SK-N-SH (cell line): ENCODE measurements at regions not wholly inside any gene's neighbourhood (a gene's known extent, or its start where the extent isn't known, plus 50 kb on each side); places are given as distances from the start of the nearest gene placed in this dataset.

Experiments
- CTCF ChIA-PET: fragments of 300-600, 350-600 bp; formaldehyde crosslinking; extraction: SDS; loops from one replicate; lab custom pipeline; 2021; lab: Yijun Ruan, JAX
- POLR2A ChIA-PET: fragments of 350-600 bp; sonication (Branson Sonifier 250); formaldehyde crosslinking; extraction: SDS; loops from one replicate; lab custom pipeline; 2020; ENCODE audit warnings: antibody characterized with exemption, inconsistent platforms; lab: Yijun Ruan, JAX
- DNase-seq: peaks from one replicate; pipeline ENCODE4 v3.0.0; 2012
- H2AFZ ChIP-seq: fragments of 200-600 bp; sonication (generic); 2 replicates; pipeline ENCODE4 v1.8.1; 2016; ENCODE audit warnings: antibody characterized with exemption, mild to moderate bottlenecking, low read depth
- H3F3A ChIP-seq: fragments of 200-600 bp; sonication (generic); replicated peaks from 2 replicates; pipeline ENCODE3; 2016; ENCODE audit warnings: antibody characterized with exemption, mild to moderate bottlenecking; ENCODE audit not compliant: insufficient read depth
- H3K27ac ChIP-seq, 2 experiments: fragments of 200-500 bp in 1 of 2; fragments of 200-600 bp in 1 of 2; sonication (Bioruptor generic) in 1 of 2; sonication (generic), shearing (Covaris generic) in 1 of 2; 2 replicates each; pipeline versions ENCODE4 v1.5.1 to v1.6.1; 2014 to 2016; ENCODE audit warnings: low read depth in 2 of 2, inconsistent platforms in 1 of 2, low read length in 1 of 2, mild to moderate bottlenecking in 1 of 2, mixed read lengths in 1 of 2
- H3K27me3 ChIP-seq: fragments of 200-600 bp; sonication (generic), shearing (Covaris generic); 2 replicates; pipeline ENCODE4 v1.6.1; 2016; ENCODE audit warnings: mixed run types; ENCODE audit not compliant: insufficient read depth
- H3K36me3 ChIP-seq, 2 experiments: fragments of 200-500 bp in 1 of 2; fragments of 200-600 bp in 1 of 2; sonication (Bioruptor generic) in 1 of 2; sonication (generic) in 1 of 2; replicated peaks in 1 of 2; 2 replicates each; pipeline versions ENCODE3 to v1.5.1; 2014 to 2016; ENCODE audit warnings: low read length in 1 of 2, mild to moderate bottlenecking in 1 of 2; ENCODE audit not compliant: insufficient read depth in 2 of 2, control insufficient read depth in 1 of 2
- H3K4me1 ChIP-seq, 2 experiments: fragments of 200-500 bp in 1 of 2; fragments of 200-600 bp in 1 of 2; sonication (Bioruptor generic) in 1 of 2; sonication (generic), shearing (Covaris generic) in 1 of 2; 2 replicates each; pipeline versions ENCODE4 v1.5.1 to v1.6.1; 2014 to 2016; ENCODE audit warnings: low read depth in 1 of 2, low read length in 1 of 2, mixed run types in 1 of 2; ENCODE audit not compliant: insufficient read depth in 2 of 2, control insufficient read depth in 1 of 2
- H3K4me2 ChIP-seq: fragments of 200-600 bp; sonication (generic), shearing (Covaris generic); 2 replicates; pipeline ENCODE4 v1.6.1; 2017; ENCODE audit warnings: mixed run types
- H3K4me3 ChIP-seq, 2 experiments: fragments of 200-500 bp in 1 of 2; fragments of 200-600 bp in 1 of 2; sonication (Bioruptor generic) in 1 of 2; sonication (generic), shearing (Covaris generic) in 1 of 2; 2 replicates each; pipeline versions ENCODE4 v1.5.1 to v1.8.1; 2014 to 2016; ENCODE audit warnings: low read depth in 2 of 2, inconsistent platforms in 1 of 2, low read length in 1 of 2, mild to moderate bottlenecking in 1 of 2, mixed read lengths in 1 of 2, moderate library complexity in 1 of 2
- H3K79me2 ChIP-seq: fragments of 200-600 bp; sonication (generic); 2 replicates; pipeline ENCODE4 v1.8.1; 2017; ENCODE audit warnings: mild to moderate bottlenecking; ENCODE audit not compliant: insufficient read depth
- H3K9ac ChIP-seq: fragments of 200-600 bp; sonication (generic); 2 replicates; pipeline ENCODE4 v1.6.1; 2017; ENCODE audit warnings: mixed run types
- H3K9me2 ChIP-seq: fragments of 200-600 bp; sonication (generic); 2 replicates; pipeline ENCODE4 v1.6.1; 2017; ENCODE audit warnings: mixed run types
- H3K9me3 ChIP-seq: fragments of 200-600 bp; sonication (generic); 2 replicates; pipeline ENCODE4 v1.6.1; 2017; ENCODE audit warnings: mixed run types, mild to moderate bottlenecking, moderate library complexity
- H4K20me1 ChIP-seq: fragments of 200-600 bp; sonication (generic); 2 replicates; pipeline ENCODE4 v1.6.1; 2017; ENCODE audit warnings: mild to moderate bottlenecking, mixed run types; ENCODE audit not compliant: insufficient read depth
- CHD2 ChIP-seq: fragments of 150-350 bp; IDR thresholded peaks from 2 replicates; pipeline ENCODE4 v1.6.1; 2018; ENCODE audit warnings: low read length; ENCODE audit not compliant: partially characterized antibody
- CTCF ChIP-seq: fragments of 200-600 bp; sonication (generic); IDR thresholded peaks from 2 replicates; pipeline ENCODE4 v1.6.1; 2017; ENCODE audit warnings: antibody characterized with exemption, mild to moderate bottlenecking, moderate library complexity
- EP300 ChIP-seq, 2 experiments: IDR thresholded peaks; 2 replicates each; pipeline versions ENCODE4 v1.4.0 to v1.6.1; 2012; ENCODE audit warnings: borderline replicate concordance in 1 of 2, low read depth in 1 of 2, low read length in 1 of 2
- EZH2phosphoT487 ChIP-seq: fragments of 200-600 bp; sonication (generic); IDR thresholded peaks from 2 replicates; pipeline ENCODE4 v1.6.1; 2017; ENCODE audit warnings: low read depth, mixed run types, mild to moderate bottlenecking, antibody characterized with exemption, moderate library complexity, borderline replicate concordance
- FOSL2 ChIP-seq: IDR thresholded peaks from 2 replicates; pipeline ENCODE4 v1.4.0; 2012; ENCODE audit warnings: low read depth, mild to moderate bottlenecking, moderate library complexity, borderline replicate concordance
- FOXJ3 ChIP-seq: sonication (generic); formaldehyde crosslinking; IDR thresholded peaks from 2 replicates; pipeline ENCODE4 v1.5.1; 2020; ENCODE audit warnings: mild to moderate bottlenecking, missing genetic modification reagents
- GABPA ChIP-seq: IDR thresholded peaks from 2 replicates; pipeline ENCODE4 v1.4.0; 2012; ENCODE audit warnings: low read depth, mild to moderate bottlenecking
- GATA2 ChIP-seq: sonication (generic); formaldehyde crosslinking; IDR thresholded peaks from 2 replicates; pipeline ENCODE4 v1.5.0; 2020; ENCODE audit warnings: mild to moderate bottlenecking, missing genetic modification reagents
- JUND ChIP-seq: IDR thresholded peaks from 2 replicates; pipeline ENCODE4 v1.4.0; 2012
- MAX ChIP-seq: IDR thresholded peaks from 2 replicates; pipeline ENCODE4 v1.4.0; 2012; ENCODE audit warnings: low read depth
- MEF2A ChIP-seq: IDR thresholded peaks from 2 replicates; pipeline ENCODE4 v1.4.0; 2012; ENCODE audit warnings: low read depth, borderline replicate concordance
- MXI1 ChIP-seq: IDR thresholded peaks from 2 replicates; pipeline ENCODE4 v1.6.1; 2012; ENCODE audit warnings: mild to moderate bottlenecking, low read depth, low read length, improper control_type of control experiment
- NFIC ChIP-seq: IDR thresholded peaks from 2 replicates; pipeline ENCODE4 v1.4.0; 2012; ENCODE audit warnings: borderline replicate concordance
- NRF1 ChIP-seq: IDR thresholded peaks from 2 replicates; pipeline ENCODE4 v1.6.1; 2012; ENCODE audit warnings: low read depth, mild to moderate bottlenecking, low read length
- POLR2AphosphoS5 ChIP-seq: IDR thresholded peaks from 2 replicates; pipeline ENCODE4 v1.6.1; 2012; ENCODE audit warnings: low read depth, low read length
- RAD21 ChIP-seq: IDR thresholded peaks from 2 replicates; pipeline ENCODE4 v1.6.1; 2012; ENCODE audit warnings: mild to moderate bottlenecking, low read length
- SIN3A ChIP-seq: IDR thresholded peaks from 2 replicates; pipeline ENCODE4 v1.6.1; 2012; ENCODE audit warnings: low read depth, mild to moderate bottlenecking, low read length, moderate library complexity, borderline replicate concordance
- SMC3 ChIP-seq: IDR thresholded peaks from 2 replicates; pipeline ENCODE4 v1.6.1; 2012; ENCODE audit warnings: low read depth, low read length, improper control_type of control experiment
- TEAD4 ChIP-seq: IDR thresholded peaks from 2 replicates; pipeline ENCODE4 v1.4.0; 2012; ENCODE audit warnings: mild to moderate bottlenecking, borderline replicate concordance; ENCODE audit not compliant: insufficient read depth
- USF2 ChIP-seq: fragments of 150-350 bp; IDR thresholded peaks from 2 replicates; pipeline ENCODE4 v1.6.1; 2017; ENCODE audit warnings: antibody characterized with exemption, low read length, low read depth, borderline replicate concordance
- WGBS: methylation state at CpG from one replicate; pipeline ENCODE4 v1.1.6; 2017; ENCODE audit warnings: low lambda C conversion rate; 5-methylcytosine and 5-hydroxymethylcytosine counted together

- ChIA-PET POLR2A (interaction anchor here (0.7 kb wide), 1 partner anchor 250 kb away, joined by 3 read pairs; no protein-coding TSS in a partner anchor), CTCF (no interaction called here)
- Histone ChIP-seq H3K36me3 (no peaks in the 10 kb centered on the region), H3K27me3 (peaks cover 10% of the 10 kb centered on the region), H3K4me2 (no peak overlapping the region), H3F3A (no peaks in the 10 kb centered on the region), H3K9me3 (no peaks in the 10 kb centered on the region), H3K9ac (no peak overlapping the region), H2AFZ (no peak overlapping the region), H3K27ac (no peak overlapping the region), H3K4me3 (no peak overlapping the region), H3K9me2 (no peaks in the 10 kb centered on the region), H3K79me2 (no peaks in the 10 kb centered on the region), H4K20me1 (no peaks in the 10 kb centered on the region), H3K4me1 (no peaks in the 10 kb centered on the region)
- no peak for DNase-seq
- TF ChIP-seq JUND (no peak), CTCF (no peak), GATA2 (CRISPR knock-in tag) (no peak), FOSL2 (no peak), MAX (no peak), RAD21 (no peak), SMC3 (no peak), POLR2AphosphoS5 (no peak), NFIC (no peak), FOXJ3 (CRISPR knock-in tag) (no peak)
- 18% methylated on average over 11 of the region's 11 CpGs for WGBS
These were observed 145.8 kb upstream of the SALL3 start for GRCh38 chr18:78833833-78834232.

GRCh38 chr18:78836838-78837237 is 142.8 kb upstream of the SALL3 start:
- Histone ChIP-seq H3K4me1 (no peaks in the 10 kb centered on the region), H4K20me1 (no peaks in the 10 kb centered on the region), H3K9me3 (no peaks in the 10 kb centered on the region), H3K79me2 (no peaks in the 10 kb centered on the region), H3K9ac (no peak overlapping the region), H3K4me3 (no peak overlapping the region), H2AFZ (no peak overlapping the region), H3K27ac (no peak overlapping the region), H3K9me2 (no peaks in the 10 kb centered on the region), H3F3A (no peaks in the 10 kb centered on the region), H3K36me3 (no peaks in the 10 kb centered on the region), H3K27me3 (no peaks in the 10 kb centered on the region), H3K4me2 (no peak overlapping the region)
- POLR2A ChIA-PET: no interaction called here
- CTCF ChIA-PET: no interaction called here
- no peak for DNase-seq
- TF ChIP-seq MAX: no peak
- TF ChIP-seq CHD2: no peak
- TF ChIP-seq NFIC: no peak
- no peak for TF ChIP-seq EP300 (IDR thresholded peaks at IDR 0.05; ENCODE audit: borderline replicate concordance in 1 of 2, low read depth in 1 of 2, low read length in 1 of 2)
- no peak for TF ChIP-seq CTCF
- no peak for TF ChIP-seq EZH2phosphoT487
- TF ChIP-seq SMC3: no peak
- TF ChIP-seq NRF1: no peak
- no peak for TF ChIP-seq POLR2AphosphoS5
- no peak for TF ChIP-seq MEF2A
- no peak for TF ChIP-seq MXI1
- TF ChIP-seq FOSL2: no peak
- no peak for TF ChIP-seq TEAD4
- no peak for TF ChIP-seq GABPA
- TF ChIP-seq SIN3A: no peak
- no peak for TF ChIP-seq FOXJ3 (CRISPR knock-in tag)
- TF ChIP-seq USF2: no peak
- no peak for TF ChIP-seq RAD21
- 51% methylated on average over 6 of the region's 6 CpGs for WGBS
